ENCODE measurements at regions not wholly inside any gene's neighbourhood (a gene's known extent, or its start where the extent isn't known, plus 50 kb on each side); places are given as distances from the start of the nearest gene placed in this dataset.

- H4K20me1 ChIP-seq (ENCODE audit: insufficient read depth), result no peaks in the 10 kb centered on the region
- H3K4me3 ChIP-seq (replicated peaks in 1 of 2; ENCODE audit: low read depth in 1 of 2, low read length in 2 of 2), result no peak overlapping the region
- no peaks in the 10 kb centered on the region for H3K4me1 ChIP-seq (ENCODE audit: control insufficient read depth in 1 of 2, insufficient read depth in 2 of 2, low read length in 2 of 2)
- no peak for TF ChIP-seq REST (IDR thresholded peaks at IDR 0.05; ENCODE audit: low read depth)
- TF ChIP-seq ATF3 (IDR thresholded peaks at IDR 0.05), result no peak
- TF ChIP-seq SP1 (IDR thresholded peaks at IDR 0.05; ENCODE audit: low read depth), result no peak
- no peak for TF ChIP-seq FOSL1 (IDR thresholded peaks at IDR 0.05; ENCODE audit: low read depth)
- no peak for TF ChIP-seq ZFX (IDR thresholded peaks at IDR 0.05)
- TF ChIP-seq POLR2A (IDR thresholded peaks at IDR 0.05; ENCODE audit: borderline replicate concordance, extremely low read depth, insufficient read depth, insufficient read length), result no peak
- no peak for TF ChIP-seq JUND (IDR thresholded peaks at IDR 0.05)
- TF ChIP-seq CBX3 (IDR thresholded peaks at IDR 0.05; ENCODE audit: low read depth), result no peak
- TF ChIP-seq MAX (IDR thresholded peaks at IDR 0.05), result no peak
- no peak for TF ChIP-seq ELF1 (IDR thresholded peaks at IDR 0.05; ENCODE audit: borderline replicate concordance, low read depth)
- no peak for TF ChIP-seq POLR2AphosphoS5 (IDR thresholded peaks at IDR 0.05; ENCODE audit: low read depth, low read length)
- TF ChIP-seq YY1 (IDR thresholded peaks at IDR 0.05; ENCODE audit: extremely low read depth, insufficient replicate concordance, low read depth, low read length), result no peak
- no peak for TF ChIP-seq EZH2 (IDR thresholded peaks at IDR 0.05)
- TF ChIP-seq RAD21 (IDR thresholded peaks at IDR 0.05; ENCODE audit: low read depth), result no peak
- no peak for TF ChIP-seq CEBPB (IDR thresholded peaks at IDR 0.05; ENCODE audit: low read depth)
- TF ChIP-seq SIN3A (IDR thresholded peaks at IDR 0.05; ENCODE audit: low read depth), result no peak
- no peaks in the 10 kb centered on the region for H3K79me2 ChIP-seq (ENCODE audit: insufficient read depth, low read length)
- H3K9me3 ChIP-seq (ENCODE audit: control insufficient read depth in 1 of 2, insufficient read depth in 1 of 2, low read depth in 1 of 2, low read length in 2 of 2), result no peaks in the 10 kb centered on the region
- H3K36me3 ChIP-seq (ENCODE audit: control insufficient read depth in 1 of 2, insufficient read depth in 2 of 2, low read length in 2 of 2), result no peaks in the 10 kb centered on the region
- H3K9me2 ChIP-seq (ENCODE audit: insufficient read depth), result no peaks in the 10 kb centered on the region
- no peak overlapping the region for H3K9ac ChIP-seq (ENCODE audit: low read length)
- H3K27me3 ChIP-seq (ENCODE audit: insufficient read depth, low read length), result peaks cover 35% of the 10 kb centered on the region
- CTCF ChIA-PET, result no interaction called here
- H3K4me2 ChIP-seq (ENCODE audit: low read length), result no peak overlapping the region
- ATAC-seq (no peak), DNase-seq (ENCODE audit: low read depth, low spot score) (no peak)
- H3K27ac ChIP-seq (ENCODE audit: low read depth, low read length), result no peak overlapping the region
- BruUV-seq (replicated peaks), result no TSS peak
- no peak overlapping the region for H2AFZ ChIP-seq (ENCODE audit: low read depth, low read length, poor library complexity, severe bottlenecking)
- intact Hi-C loops (cut with micrococcal nuclease), result no loop called here
- RAD21 ChIA-PET (ENCODE audit: low non-redundant PET in 1 of 2, low total read pairs in 2 of 2, uncharacterized antibody in 2 of 2, unreplicated experiment in 2 of 2), result no interaction called here
- POLR2A ChIA-PET, result no interaction called here
Measured at GRCh38 chr6:168243812-168244376, 75.7 kb downstream of the DACT2 start.
